NCI-H446 (cell line): ENCODE measurements at regions not wholly inside any gene's neighbourhood (a gene's known extent, or its start where the extent isn't known, plus 50 kb on each side); places are given as distances from the start of the nearest gene placed in this dataset.
"Not testable (repeated sequence)": the region's sequence is repeated elsewhere in the genome, so short reads cannot be mapped to it uniquely, and the experiment has no call there.

Experiments
- DNase-seq, 2 experiments: peaks; one replicate each; lab custom pipeline; 2025; lab: John Stamatoyannopoulos, UW

- DNase-seq = no peak
Measured at GRCh38 chr10:65133652-65134051, 1612.5 kb downstream of the REEP3 start.

GRCh38 chr10:65135508-65135907, 1614.3 kb downstream of the REEP3 start:
- peak; percentile 15 to 66 for DNase-seq

DNA sequence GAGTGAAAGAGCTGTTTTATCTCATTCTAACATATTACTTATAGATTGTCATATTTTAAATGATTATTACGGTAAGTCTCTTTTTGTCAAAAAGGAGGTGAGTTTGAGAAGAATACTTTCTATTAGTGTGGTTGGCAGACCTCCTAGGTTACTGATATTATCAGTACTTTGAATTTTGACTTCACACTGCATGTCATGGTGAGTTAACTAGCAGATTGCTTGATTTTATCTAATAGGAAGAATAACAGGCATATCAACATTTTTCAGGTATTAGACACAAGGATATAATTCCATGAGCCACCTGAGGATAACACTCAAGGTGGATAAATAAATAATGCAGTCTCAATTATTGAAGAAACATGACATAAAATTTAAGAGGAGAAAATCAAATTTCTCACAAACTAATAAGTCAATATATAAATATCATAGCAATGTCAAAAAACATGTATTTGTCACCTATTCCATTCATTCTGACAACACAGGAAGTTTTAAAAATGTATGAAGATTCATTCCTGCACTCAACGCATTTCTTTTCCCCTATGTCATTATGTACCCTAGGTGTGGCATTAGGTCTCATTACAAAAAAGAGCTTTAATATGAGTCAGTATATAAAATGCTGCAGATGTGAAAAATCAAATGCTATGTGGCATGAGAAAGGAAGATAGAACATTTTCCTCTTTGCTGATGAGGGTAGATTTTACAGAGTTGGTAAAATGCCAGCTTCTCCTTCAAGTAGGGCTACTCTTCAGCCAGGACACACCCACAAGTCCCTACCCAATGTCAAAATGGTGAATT, 1621.6 kb downstream of the REEP3 start:
- DNase-seq = no peak

GRCh38 chr10:65143723-65144122, 1622.5 kb downstream of the REEP3 start:
- DNase-seq = no peak

DNA sequence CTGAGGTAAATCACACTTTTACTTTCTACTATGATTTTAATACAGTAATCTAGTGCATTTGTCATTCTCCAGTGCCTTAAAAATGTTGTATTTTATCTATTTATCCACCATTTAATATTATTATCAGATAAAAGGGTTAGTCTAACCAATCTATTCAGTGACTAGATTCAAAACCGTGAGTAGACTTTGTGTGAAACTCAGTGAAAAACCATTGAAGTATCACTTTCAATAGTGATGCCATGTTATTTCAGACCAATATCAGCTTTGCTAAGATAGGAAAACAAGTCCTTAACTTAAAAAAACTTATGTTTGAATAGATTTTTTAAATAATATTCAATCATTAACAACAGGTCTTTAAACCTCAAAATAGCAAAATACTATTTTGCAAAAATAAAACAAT, 1628.7 kb downstream of the REEP3 start:
- no peak for DNase-seq

- no peak for DNase-seq
Measured at GRCh38 chr10:65166272-65166671, 1645.1 kb downstream of the REEP3 start.

DNA sequence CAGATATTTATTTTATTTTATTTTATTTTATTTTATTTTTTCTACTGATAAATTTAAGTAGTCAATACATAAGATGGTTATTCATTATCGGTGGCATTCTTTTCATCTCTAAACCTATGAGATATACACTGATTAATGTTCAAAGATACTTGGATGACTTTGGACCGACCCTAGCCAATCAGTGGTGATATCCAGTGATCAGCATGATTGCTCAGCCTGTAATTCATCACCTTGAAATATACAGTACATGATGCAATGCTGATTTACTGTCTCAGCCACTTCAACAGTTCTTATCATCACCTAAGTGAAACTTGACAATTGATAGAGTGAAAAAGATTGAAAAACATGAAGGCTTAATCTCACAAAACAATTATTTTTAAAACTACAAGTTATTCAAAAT, 1651.0 kb downstream of the REEP3 start:
- DNase-seq = no peak

- DNase-seq = no peak
Measured at GRCh38 chr10:65176994-65177393, 1655.8 kb downstream of the REEP3 start.

- no peak for DNase-seq
Measured at GRCh38 chr10:65183236-65183635, 1662.0 kb downstream of the REEP3 start.

- DNase-seq = not testable (repeated sequence)
Measured at GRCh38 chr10:65186668-65187067, 1665.5 kb downstream of the REEP3 start.

DNA sequence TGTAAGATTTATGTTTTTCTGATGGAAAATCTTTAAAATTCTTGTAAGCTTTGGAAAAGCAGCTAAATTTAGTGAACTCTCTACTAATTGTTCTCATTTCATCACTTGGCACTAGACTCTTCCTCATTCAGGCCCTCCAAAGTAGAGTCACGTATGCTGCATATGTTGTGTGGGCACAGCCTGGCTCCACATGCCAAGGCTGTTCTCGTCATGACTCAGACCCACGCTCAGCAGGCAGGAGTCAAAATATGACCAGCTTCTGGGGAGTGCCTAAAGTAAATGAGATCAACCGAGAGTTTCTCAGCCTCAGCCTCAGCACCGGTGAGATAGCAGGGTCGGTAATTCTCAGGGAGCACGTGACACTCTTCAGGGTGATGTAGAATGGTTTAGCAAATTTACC, 1672.9 kb downstream of the REEP3 start:
- peak; percentile 3 to 64 for DNase-seq

- peak in 1 of 2 experiments; percentile 17 for DNase-seq
Measured at GRCh38 chr10:65194555-65194954, 1673.4 kb downstream of the REEP3 start.

GRCh38 chr10:65196111-65196510, 1674.9 kb downstream of the REEP3 start:
- no peak for DNase-seq

DNA sequence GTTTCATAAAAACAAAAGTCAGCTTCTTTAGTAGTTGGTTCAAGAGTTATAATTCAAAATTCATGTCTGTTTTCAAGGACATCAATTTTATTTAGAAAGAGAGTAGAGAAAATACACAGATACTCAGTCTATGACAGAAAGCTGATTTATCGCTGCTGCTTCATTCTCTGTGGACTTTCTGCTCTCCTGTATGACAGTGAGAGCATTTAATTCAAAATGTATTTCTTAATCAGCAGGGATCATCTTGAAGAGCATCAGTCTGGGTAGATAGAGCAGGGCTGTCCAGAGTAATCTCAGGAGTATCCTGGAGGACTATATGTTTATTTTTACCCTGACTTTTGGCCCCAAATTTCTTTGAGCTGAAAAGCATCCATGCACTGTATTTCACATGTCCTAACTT, 1676.7 kb downstream of the REEP3 start:
- DNase-seq = no peak

GRCh38 chr10:65201491-65201890, 1680.3 kb downstream of the REEP3 start:
- no peak for DNase-seq

GRCh38 chr10:65204999-65205398, 1683.8 kb downstream of the REEP3 start:
- no peak for DNase-seq

GRCh38 chr10:65213170-65213569, 1692.0 kb downstream of the REEP3 start:
- no peak for DNase-seq

DNA sequence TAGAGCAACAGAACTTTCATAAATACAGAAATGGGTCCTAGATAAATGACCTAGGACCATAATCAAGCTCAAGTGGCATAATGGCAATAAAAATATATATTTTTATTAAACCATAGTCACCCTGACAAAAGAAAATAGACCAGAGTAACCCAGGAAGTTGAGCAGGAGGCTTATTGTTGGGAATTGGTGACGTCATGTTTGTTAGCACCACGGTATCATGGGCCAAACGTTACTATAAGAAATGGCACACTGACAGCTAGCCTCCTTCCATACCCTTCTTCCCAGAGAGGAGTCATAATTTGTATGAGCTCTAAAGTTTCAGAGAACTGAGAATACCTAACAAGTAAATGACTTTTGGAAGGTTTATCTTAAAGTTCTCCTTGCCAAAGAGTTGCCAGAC, 1698.2 kb downstream of the REEP3 start:
- DNase-seq = no peak

- DNase-seq = no peak
Measured at GRCh38 chr10:65231148-65231547, 1694.7 kb upstream of the LRRTM3 start.

GRCh38 chr10:65234261-65234660, 1691.6 kb upstream of the LRRTM3 start:
- DNase-seq = no peak

DNA sequence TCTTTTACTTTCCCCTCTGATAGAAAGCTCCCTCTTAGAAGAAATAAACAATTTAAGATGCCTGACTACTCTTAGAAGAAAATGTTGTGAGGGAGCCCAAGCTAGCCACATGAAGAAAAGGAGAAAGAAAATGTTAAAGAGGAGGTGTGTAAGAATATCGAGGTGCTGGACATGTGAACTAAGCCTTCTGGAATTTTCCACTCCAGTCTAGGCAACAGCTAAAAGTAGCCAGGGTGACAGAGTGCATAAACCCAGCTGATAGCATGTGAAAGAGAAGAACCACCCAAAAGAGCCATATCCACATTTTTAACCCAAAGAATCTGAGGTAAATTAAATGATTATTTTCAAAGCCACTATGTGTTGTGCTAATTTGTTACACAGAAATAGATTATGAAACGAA, 1690.6 kb upstream of the LRRTM3 start:
- no peak for DNase-seq

DNA sequence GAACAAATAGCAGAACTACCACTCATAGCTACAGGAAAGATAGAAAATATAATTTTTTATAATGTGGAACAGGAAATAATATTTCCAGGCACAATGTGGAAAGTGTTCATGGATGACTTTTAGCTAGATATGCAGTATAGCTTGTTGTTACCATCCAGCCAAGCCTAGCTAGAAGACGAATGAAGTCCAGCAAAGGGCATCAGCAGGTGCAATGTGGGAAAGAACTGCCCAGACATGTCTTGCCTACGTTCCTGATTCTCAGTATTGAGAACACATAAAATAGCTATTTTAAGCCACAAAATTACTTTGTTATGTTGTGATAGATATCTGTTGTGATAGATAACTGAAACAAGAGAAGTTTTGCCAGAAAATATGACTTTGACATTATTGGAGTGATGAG, 1690.0 kb upstream of the LRRTM3 start:
- no peak for DNase-seq

DNA sequence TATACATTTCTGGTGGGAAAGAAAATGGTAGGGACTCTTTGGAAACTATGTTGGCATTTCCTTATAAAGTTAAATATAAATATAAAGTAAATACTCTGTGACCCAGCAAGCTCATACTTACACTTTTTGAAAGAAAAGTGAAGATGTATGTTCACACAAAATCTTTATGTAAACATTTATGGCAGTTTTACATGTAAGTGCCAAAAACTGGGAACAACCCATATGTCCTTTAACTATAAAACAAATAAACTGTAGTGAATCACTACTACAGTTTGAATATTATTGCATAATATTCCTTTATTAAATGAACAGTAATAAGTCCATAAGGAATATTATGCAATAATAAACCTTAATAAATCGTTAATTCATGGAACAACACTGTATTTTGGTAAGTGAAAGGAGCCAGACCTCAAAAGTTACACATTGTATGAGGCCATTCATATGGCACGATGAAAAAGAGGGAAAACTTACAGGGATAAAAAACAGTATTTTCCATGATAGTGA, 1660.3 kb upstream of the LRRTM3 start:
- no peak for DNase-seq

GRCh38 chr10:65269551-65269950, 1656.3 kb upstream of the LRRTM3 start:
- not testable (repeated sequence) for DNase-seq
